NCI-H187 (cell line): ENCODE measurements at regions not wholly inside any gene's neighbourhood (a gene's known extent, or its start where the extent isn't known, plus 50 kb on each side); places are given as distances from the start of the nearest gene placed in this dataset.
"Not testable (repeated sequence)": the region's sequence is repeated elsewhere in the genome, so short reads cannot be mapped to it uniquely, and the experiment has no call there.

Experiments used
- DNase-seq, 2 experiments: peaks; one replicate each; lab custom pipeline; 2025; lab: John Stamatoyannopoulos, UW

- peak in 1 of 2 experiments; percentile 0 for DNase-seq
Observed at GRCh38 chr17:71085238-71086033, 916.1 kb downstream of the KCNJ2 start.

- no peak for DNase-seq
Observed at GRCh38 chr17:71089431-71089830, 920.1 kb downstream of the KCNJ2 start.

GRCh38 chr17:71098071-71098470 is 928.7 kb downstream of the KCNJ2 start:
- no peak for DNase-seq

- no peak for DNase-seq
Observed at GRCh38 chr17:71099003-71099714, 929.8 kb downstream of the KCNJ2 start.

GRCh38 chr17:71102777-71103176 is 933.4 kb downstream of the KCNJ2 start:
- DNase-seq, result no peak

DNA sequence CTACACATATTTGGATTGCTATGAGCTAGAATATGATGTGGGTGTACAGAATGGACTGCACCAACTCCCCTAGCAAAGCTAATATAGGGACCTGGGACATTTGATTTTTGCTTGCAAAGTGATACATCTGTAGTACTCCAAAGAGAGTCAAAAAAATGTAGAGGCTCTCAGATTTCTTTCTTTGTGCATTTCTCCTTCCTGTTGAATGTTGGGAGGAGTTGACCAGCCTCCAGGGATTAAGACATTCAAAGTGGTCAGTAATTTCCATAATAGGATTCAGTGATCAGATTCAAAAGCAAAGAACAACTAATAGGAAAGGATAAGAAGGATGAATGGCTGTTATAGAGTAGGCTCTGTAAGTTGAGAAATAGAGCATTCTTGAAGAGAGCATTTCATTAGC is 934.9 kb downstream of the KCNJ2 start:
- DNase-seq, result no peak

DNA sequence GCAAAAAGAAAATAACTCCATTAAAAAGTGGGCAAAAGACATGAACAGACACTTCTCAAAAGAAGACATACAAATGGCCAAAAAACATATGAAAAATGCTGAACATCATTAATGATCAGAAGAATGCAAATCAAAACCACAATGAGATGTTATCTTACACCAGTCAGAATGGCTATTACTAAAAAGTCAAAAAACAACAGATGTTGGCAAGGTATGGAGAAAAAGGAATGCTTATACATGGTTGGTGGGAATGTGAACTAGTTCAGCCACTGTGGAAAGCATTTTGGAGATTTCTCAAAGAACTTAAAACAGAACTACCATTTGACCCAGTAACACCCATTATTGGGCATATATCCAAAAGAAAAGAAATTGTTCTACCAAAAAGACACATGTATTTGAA is 936.7 kb downstream of the KCNJ2 start:
- DNase-seq, result not testable (repeated sequence)

DNA sequence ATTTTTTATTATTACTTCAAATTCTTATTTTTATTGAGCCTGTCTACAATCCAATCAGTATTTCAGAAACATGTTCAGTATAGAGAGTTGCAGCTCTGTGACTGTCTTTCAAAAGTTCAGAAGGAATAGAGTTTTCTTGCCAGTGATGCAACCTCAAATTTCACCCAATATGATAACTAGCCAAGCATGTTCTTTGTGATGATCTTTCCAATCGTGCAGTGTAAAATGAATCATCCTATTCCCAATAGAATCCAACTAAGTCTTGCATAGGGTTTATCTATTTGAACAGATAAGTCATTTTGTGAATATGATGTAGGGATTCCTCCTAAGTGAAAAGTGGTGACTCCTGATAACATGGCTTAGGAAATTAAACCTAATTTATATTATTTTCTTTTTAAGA is 937.8 kb downstream of the KCNJ2 start:
- DNase-seq, result no peak

DNA sequence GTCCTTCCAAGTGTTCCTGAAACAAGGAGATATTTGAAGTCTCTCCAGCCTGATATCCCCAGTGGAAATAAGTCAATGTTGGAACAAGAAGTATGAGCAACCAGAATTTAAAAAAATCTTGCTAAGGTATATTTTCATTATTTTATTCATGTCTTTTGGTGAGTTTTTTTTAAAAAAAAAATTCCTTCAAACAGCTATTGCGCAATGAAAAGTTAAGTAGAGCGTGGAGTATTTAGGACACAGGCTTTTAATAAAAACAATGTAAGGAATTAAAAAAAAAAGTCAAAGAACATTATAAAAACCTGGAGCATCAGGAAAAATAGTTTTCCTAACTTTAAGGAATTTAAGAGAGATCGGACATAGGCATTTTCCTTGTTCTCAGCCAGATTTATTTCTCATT is 940.4 kb downstream of the KCNJ2 start:
- no peak for DNase-seq

DNA sequence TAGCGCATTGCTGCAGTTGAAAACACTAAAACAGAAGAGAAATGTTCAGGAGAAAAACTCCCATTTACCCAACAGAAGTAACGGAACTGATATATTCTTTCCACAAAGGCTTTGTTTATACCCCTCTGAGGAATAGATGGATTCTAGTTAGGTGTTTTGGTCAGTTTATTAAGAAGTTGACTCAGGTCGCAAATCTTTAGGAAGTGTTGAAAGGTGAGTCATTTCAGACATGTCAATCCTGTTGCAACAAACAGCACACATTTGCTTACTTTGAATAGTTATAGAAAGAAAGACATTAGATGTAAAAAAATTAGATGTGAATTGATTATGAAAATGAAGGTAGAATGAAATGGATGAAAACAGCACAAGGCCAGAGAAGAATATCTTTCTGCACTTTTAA is 941.0 kb downstream of the KCNJ2 start:
- no peak for DNase-seq

- no peak for DNase-seq
Observed at GRCh38 chr17:71111460-71111859, 942.1 kb downstream of the KCNJ2 start.

- DNase-seq, result no peak
Observed at GRCh38 chr17:71111934-71112333, 942.6 kb downstream of the KCNJ2 start.

GRCh38 chr17:71113347-71113746 is 944.0 kb downstream of the KCNJ2 start:
- DNase-seq, result no peak

DNA sequence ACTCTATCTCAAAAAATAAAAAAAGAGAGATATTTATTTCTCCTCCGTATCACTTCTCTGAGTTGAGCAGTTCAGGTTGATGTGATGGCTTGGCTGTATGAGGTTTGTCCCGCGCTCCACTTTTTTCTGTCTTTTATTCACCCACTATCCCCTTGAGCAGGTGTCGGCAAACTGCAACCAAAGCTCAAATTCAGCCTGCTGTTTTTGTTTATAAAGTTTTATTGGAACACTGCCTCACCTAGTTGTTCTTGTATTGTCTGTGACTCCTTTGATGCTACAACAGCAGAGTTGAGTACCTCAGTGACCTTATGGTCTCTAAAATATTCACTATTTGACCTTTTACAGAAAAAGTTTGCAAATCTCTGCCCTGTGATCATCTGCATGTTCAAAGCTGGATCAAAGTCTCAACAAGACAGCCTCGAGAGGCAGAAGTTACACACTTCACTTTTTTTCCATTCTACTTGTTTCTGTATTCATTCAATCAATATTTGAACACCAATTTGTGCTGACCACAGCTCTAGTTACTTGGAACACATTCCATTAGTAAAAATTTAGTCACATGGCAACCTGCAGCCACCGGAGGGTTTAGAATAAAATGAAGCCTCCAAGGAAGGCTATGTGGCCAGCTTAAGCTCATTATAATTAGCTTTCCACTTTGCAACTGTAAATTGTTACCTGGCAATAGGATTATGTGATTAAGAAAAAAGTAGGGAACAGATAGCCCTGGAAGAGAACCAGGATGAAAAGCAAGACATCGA is 945.8 kb downstream of the KCNJ2 start:
- no peak for DNase-seq

DNA sequence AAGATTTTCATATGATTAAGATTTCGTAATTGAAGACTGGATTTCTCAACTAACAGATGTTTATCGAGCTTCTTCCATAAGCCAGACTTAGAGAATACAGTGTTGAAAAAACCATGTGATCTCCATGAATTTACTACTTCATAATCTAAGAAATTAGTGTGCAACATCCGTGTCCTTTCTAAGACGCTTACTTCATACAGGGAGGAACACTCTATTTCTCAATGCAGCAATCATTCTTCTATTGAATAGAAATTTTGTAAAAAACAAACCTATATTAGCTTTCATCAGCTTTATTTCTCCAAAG is 946.3 kb downstream of the KCNJ2 start:
- DNase-seq, result no peak

- no peak for DNase-seq
Observed at GRCh38 chr17:71117466-71117865, 948.1 kb downstream of the KCNJ2 start.

DNA sequence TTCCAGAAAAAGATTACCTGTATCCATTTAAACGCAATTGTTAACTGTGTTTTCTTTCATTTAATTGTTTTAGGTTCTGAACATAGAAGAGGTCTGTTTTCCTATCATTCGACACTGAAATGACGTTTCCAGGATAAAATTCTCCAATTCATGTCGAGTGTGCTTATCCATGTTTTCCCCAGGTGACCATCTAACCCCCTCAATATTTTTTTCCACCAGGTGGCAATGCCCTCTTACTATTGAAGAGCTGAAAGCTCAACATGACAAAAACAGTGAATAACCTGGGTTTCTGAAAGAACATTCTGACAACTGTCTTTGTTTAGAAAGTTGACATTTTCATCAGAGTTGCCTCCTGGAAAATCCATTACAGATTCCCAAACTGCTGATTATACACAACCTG is 948.7 kb downstream of the KCNJ2 start:
- peak; percentile 19 to 24 for DNase-seq

DNA sequence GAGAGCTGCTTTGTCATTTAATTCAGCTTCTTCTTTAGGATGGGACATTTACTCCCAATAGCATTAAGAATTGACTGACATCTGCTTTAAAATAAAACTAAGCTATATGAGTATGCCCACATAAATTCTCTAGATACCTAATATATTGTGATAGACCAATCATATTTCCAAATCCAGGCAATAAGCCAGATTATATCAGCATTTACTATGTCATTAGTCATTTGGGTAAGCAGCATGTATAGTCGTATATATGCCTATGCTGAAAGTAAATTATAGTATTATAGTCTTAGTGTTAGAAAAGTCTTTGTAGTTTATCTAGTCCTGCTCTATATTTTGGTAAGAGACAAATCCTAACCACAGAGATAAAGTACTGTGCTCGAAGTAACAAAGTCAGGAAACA is 958.1 kb downstream of the KCNJ2 start:
- DNase-seq, result no peak

- DNase-seq, result no peak
Observed at GRCh38 chr17:71142333-71142732, 973.0 kb downstream of the KCNJ2 start.

GRCh38 chr17:71145486-71145885 is 975.3 kb upstream of the SOX9 start:
- no peak for DNase-seq

- no peak for DNase-seq
Observed at GRCh38 chr17:71147906-71148305, 972.9 kb upstream of the SOX9 start.

DNA sequence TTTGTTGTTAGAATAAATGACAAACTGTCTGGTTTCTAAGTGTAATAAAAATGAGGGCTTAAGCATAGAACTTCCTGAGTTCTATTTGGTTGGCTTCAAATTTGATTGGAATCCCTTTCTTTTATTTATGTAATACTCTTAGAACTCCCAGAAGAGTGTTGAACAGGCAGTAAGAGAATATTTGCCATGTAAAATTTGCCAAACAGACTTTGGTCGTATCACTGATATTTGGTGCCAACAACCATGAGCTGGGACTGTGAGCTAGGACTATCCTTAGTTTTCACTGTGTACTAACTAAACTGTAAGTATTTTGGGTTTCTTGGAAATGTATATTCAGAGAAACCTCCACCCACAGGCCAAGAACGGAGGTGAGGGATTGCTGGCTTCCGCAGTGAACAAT is 971.2 kb upstream of the SOX9 start:
- no peak for DNase-seq

GRCh38 chr17:71157297-71157696 is 963.5 kb upstream of the SOX9 start:
- no peak for DNase-seq
